PC-9 (cell line): ENCODE measurements at regions not wholly inside any gene's neighbourhood (a gene's known extent, or its start where the extent isn't known, plus 50 kb on each side); places are given as distances from the start of the nearest gene placed in this dataset.

Experiments
- BruUV-seq: library from RNA; stranded (reverse); fragments of 400-500 nt; replicated peaks from 2 replicates; lab custom pipeline; 2021; lab: Mats Ljungman, UMichigan
- CTCF ChIA-PET: fragments of 300-600 bp; sonication (Branson Sonifier 250); formaldehyde crosslinking; loops from one replicate; lab custom pipeline; 2022; ENCODE audit warnings: antibody characterized with exemption; lab: Charles Lee
- POLR2A ChIA-PET: fragments of 300-600 bp; sonication (Branson Sonifier 250); formaldehyde crosslinking; loops from one replicate; lab custom pipeline; 2022; ENCODE audit warnings: antibody characterized with exemption; ENCODE audit not compliant: unreplicated experiment; lab: Charles Lee
- DNase-seq, 2 experiments: peaks; one replicate each; pipeline versions ENCODE4 v3.0.0 to v3.0.0-alpha.2; 2015 to 2022; ENCODE audit warnings: mixed read lengths in 1 of 2
- H2AFZ ChIP-seq: fragments of 200-600 bp; sonication (generic); 2 replicates; pipeline ENCODE4 v1.8.1; 2017; ENCODE audit warnings: antibody characterized with exemption
- H3F3A ChIP-seq: fragments of 200-600 bp; sonication (generic); 2 replicates; pipeline ENCODE4 v1.8.1; 2017; ENCODE audit warnings: antibody characterized with exemption, mild to moderate bottlenecking, low read depth; ENCODE audit not compliant: insufficient read depth
- H3K27ac ChIP-seq: fragments of 200-600 bp; sonication (generic); 2 replicates; pipeline ENCODE4 v1.6.1; 2016; ENCODE audit warnings: mixed run types
- H3K27me3 ChIP-seq: fragments of 200-600 bp; sonication (generic); 2 replicates; pipeline ENCODE4 v1.6.1; 2016; ENCODE audit warnings: low read depth, mixed run types; ENCODE audit not compliant: insufficient read depth
- H3K36me3 ChIP-seq: fragments of 200-600 bp; sonication (generic); 2 replicates; pipeline ENCODE4 v1.6.1; 2016; ENCODE audit warnings: low read depth, mixed run types
- H3K4me1 ChIP-seq: fragments of 200-600 bp; sonication (generic); replicated peaks from 2 replicates; pipeline ENCODE4 v1.6.1; 2016; ENCODE audit warnings: mixed run types; ENCODE audit not compliant: insufficient read depth
- H3K4me2 ChIP-seq: fragments of 200-600 bp; sonication (generic); 2 replicates; pipeline ENCODE4 v1.6.1; 2017; ENCODE audit warnings: mixed run types
- H3K4me3 ChIP-seq: fragments of 200-600 bp; sonication (generic); 2 replicates; pipeline ENCODE4 v1.6.1; 2016; ENCODE audit warnings: mixed run types
- H3K79me2 ChIP-seq: fragments of 200-600 bp; sonication (generic); 2 replicates; pipeline ENCODE4 v1.6.1; 2017; ENCODE audit warnings: low read depth, mixed run types
- H3K9me2 ChIP-seq: fragments of 200-600 bp; sonication (generic); 2 replicates; pipeline ENCODE4 v1.8.1; 2017; ENCODE audit warnings: mild to moderate bottlenecking; ENCODE audit not compliant: insufficient read depth
- H3K9me3 ChIP-seq: fragments of 200-600 bp; sonication (generic); 2 replicates; pipeline ENCODE4 v1.8.1; 2016; ENCODE audit warnings: low read depth; ENCODE audit not compliant: insufficient read depth
- H4K20me1 ChIP-seq: fragments of 200-600 bp; sonication (generic); 2 replicates; pipeline ENCODE4 v1.8.1; 2017; ENCODE audit not compliant: insufficient read depth
- EZH2 ChIP-seq: fragments of 200-600 bp; sonication (generic); IDR thresholded peaks from 2 replicates; pipeline ENCODE4 v1.8.0; 2017; ENCODE audit warnings: antibody characterized with exemption, low read depth
- intact Hi-C: fragments of 100-400 bp; cut with micrococcal nuclease; formaldehyde crosslinking; loops from one replicate; pipeline ENCODE4 v1.10.0; 2022; ENCODE audit not compliant: unreplicated experiment
- TF ChIP-seq, protein P1 (sequence below): fragments of 200-600 bp; sonication (generic); conservative IDR thresholded peaks from 2 replicates; pipeline ENCODE4 v1.6.1; 2017; ENCODE audit warnings: mixed run types, antibody characterized with exemption, mild to moderate bottlenecking, moderate library complexity

DNA sequence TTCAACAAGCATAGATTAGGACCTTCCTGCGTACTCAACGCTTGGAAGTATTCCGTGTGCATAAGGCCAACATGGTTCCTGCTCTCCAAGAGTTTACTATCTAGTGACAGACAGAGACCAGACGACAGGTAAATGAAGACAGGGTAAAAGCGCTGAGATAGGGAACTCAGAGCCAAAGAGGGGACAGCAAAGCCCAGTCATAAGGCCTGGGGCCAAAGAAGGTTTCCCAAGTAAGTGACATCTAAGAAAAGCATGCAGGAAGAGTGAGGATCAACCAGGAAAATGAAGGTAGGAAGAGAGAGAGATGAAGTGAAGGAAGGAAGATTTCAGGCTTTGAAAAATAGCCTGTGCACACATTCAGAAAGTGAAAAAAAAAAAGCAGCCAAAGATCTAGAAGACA is 76.9 kb upstream of the CDH20 start:
- Histone ChIP-seq H4K20me1 (no peaks in the 10 kb centered on the region), H3K9me2 (no peaks in the 10 kb centered on the region), H2AFZ (no peak overlapping the region), H3K4me1 (no peaks in the 10 kb centered on the region), H3K27ac (no peak overlapping the region), H3K4me3 (no peak overlapping the region), H3F3A (no peaks in the 10 kb centered on the region), H3K36me3 (no peaks in the 10 kb centered on the region), H3K4me2 (no peak overlapping the region), H3K9me3 (no peaks in the 10 kb centered on the region), H3K27me3 (no peaks in the 10 kb centered on the region), H3K79me2 (no peaks in the 10 kb centered on the region)
- DNase-seq: no peak
- intact Hi-C loops: no loop called here
- POLR2A ChIA-PET: no interaction called here
- no TSS peak for BruUV-seq
- CTCF ChIA-PET: no interaction called here
- no peak for TF ChIP-seq EZH2
- TF ChIP-seq, protein P1, sequence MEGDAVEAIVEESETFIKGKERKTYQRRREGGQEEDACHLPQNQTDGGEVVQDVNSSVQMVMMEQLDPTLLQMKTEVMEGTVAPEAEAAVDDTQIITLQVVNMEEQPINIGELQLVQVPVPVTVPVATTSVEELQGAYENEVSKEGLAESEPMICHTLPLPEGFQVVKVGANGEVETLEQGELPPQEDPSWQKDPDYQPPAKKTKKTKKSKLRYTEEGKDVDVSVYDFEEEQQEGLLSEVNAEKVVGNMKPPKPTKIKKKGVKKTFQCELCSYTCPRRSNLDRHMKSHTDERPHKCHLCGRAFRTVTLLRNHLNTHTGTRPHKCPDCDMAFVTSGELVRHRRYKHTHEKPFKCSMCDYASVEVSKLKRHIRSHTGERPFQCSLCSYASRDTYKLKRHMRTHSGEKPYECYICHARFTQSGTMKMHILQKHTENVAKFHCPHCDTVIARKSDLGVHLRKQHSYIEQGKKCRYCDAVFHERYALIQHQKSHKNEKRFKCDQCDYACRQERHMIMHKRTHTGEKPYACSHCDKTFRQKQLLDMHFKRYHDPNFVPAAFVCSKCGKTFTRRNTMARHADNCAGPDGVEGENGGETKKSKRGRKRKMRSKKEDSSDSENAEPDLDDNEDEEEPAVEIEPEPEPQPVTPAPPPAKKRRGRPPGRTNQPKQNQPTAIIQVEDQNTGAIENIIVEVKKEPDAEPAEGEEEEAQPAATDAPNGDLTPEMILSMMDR: no peak

DNA sequence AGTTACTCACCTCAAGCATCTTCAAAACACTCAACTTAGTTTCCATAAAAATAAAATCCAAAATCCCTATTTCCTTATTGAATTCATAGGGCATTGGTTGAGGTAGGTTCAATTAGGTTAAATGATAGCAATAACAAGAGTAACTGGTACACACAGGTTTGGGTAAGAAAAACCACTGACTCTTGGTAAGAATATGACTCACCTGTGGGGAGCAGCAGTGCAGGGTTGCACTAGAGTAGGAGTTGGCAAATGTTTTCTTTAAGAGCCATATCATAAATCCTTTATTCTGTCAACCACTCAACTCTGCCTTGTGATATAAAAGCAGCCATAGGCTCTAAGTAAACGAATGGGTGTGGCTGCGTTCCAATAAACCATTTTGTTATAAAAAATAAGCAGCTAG is 71.4 kb upstream of the CDH20 start:
- ChIA-PET CTCF (no interaction called here), POLR2A (no interaction called here)
- Histone ChIP-seq H3K4me2 (no peak overlapping the region), H3K36me3 (no peaks in the 10 kb centered on the region), H3K9me3 (no peaks in the 10 kb centered on the region), H3K27me3 (no peaks in the 10 kb centered on the region), H3K4me1 (no peaks in the 10 kb centered on the region; the same call in 1 of the 2 replicates), H3K9me2 (no peaks in the 10 kb centered on the region), H4K20me1 (no peaks in the 10 kb centered on the region), H3F3A (no peaks in the 10 kb centered on the region), H2AFZ (no peak overlapping the region), H3K4me3 (no peak overlapping the region), H3K27ac (no peak overlapping the region), H3K79me2 (no peaks in the 10 kb centered on the region)
- no peak for TF ChIP-seq EZH2
- TF ChIP-seq, protein P1: no peak
- DNase-seq: no peak
- intact Hi-C loops: no loop called here
- BruUV-seq: no TSS peak

DNA sequence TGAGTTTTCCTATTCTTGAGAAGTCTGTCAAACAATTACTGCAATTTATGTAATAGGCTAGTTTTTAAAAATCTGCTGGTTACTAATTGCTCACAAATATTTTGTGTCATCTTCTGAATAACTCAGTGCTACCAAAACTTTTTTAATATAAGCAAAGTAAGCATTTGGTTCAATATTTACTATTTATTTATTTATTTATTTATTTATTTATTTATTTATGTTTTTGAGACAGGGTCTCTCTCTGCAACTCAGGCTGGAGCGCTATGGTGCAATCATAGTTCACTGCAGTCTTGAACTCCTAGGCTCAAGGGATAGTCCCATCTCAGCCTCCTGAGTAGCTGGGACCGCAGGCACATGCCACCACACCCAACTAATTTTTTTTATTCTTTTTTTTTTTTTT is 60.4 kb upstream of the CDH20 start:
- H3K9me3 ChIP-seq: no peaks in the 10 kb centered on the region
- TF ChIP-seq, protein P1: no peak
- no peak for TF ChIP-seq EZH2
- H3K4me1 ChIP-seq: no peaks in the 10 kb centered on the region
- CTCF ChIA-PET: no interaction called here
- no peaks in the 10 kb centered on the region for H3K79me2 ChIP-seq
- POLR2A ChIA-PET: no interaction called here
- no peak for DNase-seq
- H3K4me3 ChIP-seq: no peak overlapping the region
- no peak overlapping the region for H3K27ac ChIP-seq
- intact Hi-C loops: no loop called here
- H3K4me2 ChIP-seq: no peak overlapping the region
- H4K20me1 ChIP-seq: no peaks in the 10 kb centered on the region
- no peaks in the 10 kb centered on the region for H3K9me2 ChIP-seq
- no TSS peak for BruUV-seq
- H2AFZ ChIP-seq: no peak overlapping the region
- H3K27me3 ChIP-seq: no peaks in the 10 kb centered on the region
- H3F3A ChIP-seq: no peaks in the 10 kb centered on the region
- H3K36me3 ChIP-seq: no peaks in the 10 kb centered on the region
